Activated T-helper 1 cell treated with anti-CD3 and anti-CD28 coated beads, Interleukin-12 subunit alpha, Interleukin-12 subunit beta, Interleukin-2, Interleukin-4 antibody, amounts not matched to agents 30 ng/mL and 10 ng/mL and 1 ng/mL, durations not matched to agents 14 hours and 24 hours and 36 hours (primary cell): ENCODE measurements at regions not wholly inside any gene's neighbourhood (a gene's known extent, or its start where the extent isn't known, plus 50 kb on each side); places are given as distances from the start of the nearest gene placed in this dataset.
A peak's percentile ranks its signal among the peaks of the same experiment; 100 is the strongest.
"Not testable (repeated sequence)": the region's sequence is repeated elsewhere in the genome, so short reads cannot be mapped to it uniquely, and the experiment has no call there.

Source experiments
- DNase-seq: peaks from one replicate; pipeline ENCODE4 v3.0.0; 2021; ENCODE audit warnings: low spot score
- H3K27ac Mint-ChIP-seq: one replicate; pipeline ENCODE4 v1.8.0; 2021; ENCODE audit warnings: mild to moderate bottlenecking, mixed read lengths
- H3K27me3 Mint-ChIP-seq: one replicate; pipeline ENCODE4 v1.8.0; 2022; ENCODE audit warnings: mild to moderate bottlenecking, moderate library complexity, mixed read lengths; ENCODE audit not compliant: insufficient read depth
- H3K36me3 Mint-ChIP-seq: one replicate; pipeline ENCODE4 v1.8.0; 2021; ENCODE audit warnings: low read depth, mixed read lengths
- H3K4me1 Mint-ChIP-seq: one replicate; pipeline ENCODE4 v1.8.0; 2021; ENCODE audit warnings: low read depth, mixed read lengths
- H3K4me3 Mint-ChIP-seq: one replicate; pipeline ENCODE4 v1.8.0; 2021; ENCODE audit warnings: mild to moderate bottlenecking, moderate library complexity, mixed read lengths
- H3K9me3 Mint-ChIP-seq: one replicate; pipeline ENCODE4 v1.8.0; 2021; ENCODE audit warnings: mixed read lengths
- intact Hi-C: fragments of 100-400 bp; cut with micrococcal nuclease; formaldehyde crosslinking; loops from one replicate; pipeline ENCODE4 v1.15.1; 2024

DNA sequence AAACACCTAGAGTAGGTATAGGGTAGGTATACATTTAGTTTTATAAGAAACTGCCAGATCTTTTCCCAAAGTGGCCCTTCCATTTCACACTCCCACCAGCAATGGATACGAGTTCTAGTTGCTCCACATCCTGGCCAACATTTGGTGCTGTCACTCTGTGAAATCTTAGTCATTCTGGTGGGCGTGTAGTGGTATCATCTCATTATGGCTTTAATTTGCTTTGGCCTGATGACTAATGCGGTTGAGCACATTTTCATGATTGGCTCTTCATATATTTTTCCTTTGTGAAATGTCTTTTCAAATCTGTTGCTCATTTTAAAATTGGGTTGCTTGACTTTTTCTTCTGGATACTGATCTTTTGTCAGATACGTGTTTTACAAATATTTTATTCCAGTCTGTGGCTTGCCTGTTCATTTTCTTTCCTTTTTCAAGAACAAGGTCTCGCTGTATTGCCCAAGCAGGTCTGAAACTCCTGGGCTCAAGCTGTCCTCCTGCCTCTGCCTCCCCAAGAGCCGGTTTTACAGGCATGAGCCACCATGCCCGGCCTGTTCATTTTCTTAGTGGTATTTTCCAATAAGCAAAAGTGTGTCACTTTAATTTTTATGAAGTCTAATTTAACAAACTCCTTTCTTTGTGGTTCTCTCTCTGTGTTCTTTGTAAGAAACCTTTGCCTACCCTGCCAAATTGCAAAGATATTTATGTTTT lies 192.4 kb downstream of the SEC14L1 start:
- Mint-ChIP-seq H3K36me3 (peaks cover 7% of the 10 kb centered on the region), H3K27me3 (no peaks in the 10 kb centered on the region), H3K4me3 (peak overlapping the region; percentile 73), H3K27ac (peak overlapping the region; percentile 86), H3K4me1 (peaks cover 39% of the 10 kb centered on the region), H3K9me3 (peaks cover 14% of the 10 kb centered on the region)
- intact Hi-C loops = loop anchor here (1.0 to 10.0 kb wide), 9 partner anchors 9 to 679 kb away; no protein-coding TSS in a partner anchor
- DNase-seq = no peak

DNA sequence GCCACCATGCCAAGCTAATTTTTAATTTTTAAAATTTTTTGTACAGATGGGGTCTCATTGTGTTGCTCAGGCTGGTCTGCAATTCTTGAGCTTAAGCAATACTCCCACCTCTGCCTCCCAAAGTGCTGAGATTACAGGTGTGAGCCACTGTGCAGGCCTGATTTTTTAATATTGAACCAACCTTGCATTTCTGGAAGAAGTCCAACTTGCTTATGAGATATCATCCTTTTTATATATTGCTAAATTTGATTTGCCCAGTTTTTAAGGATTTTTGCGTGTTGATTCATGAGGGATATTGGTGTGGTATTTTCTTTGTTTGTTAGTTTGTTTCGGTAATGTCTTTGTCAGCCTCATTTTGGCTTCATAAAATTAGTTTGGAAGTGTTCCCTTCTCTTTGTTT lies 196.4 kb downstream of the SEC14L1 start:
- H3K4me1 Mint-ChIP-seq = peaks cover 34% of the 10 kb centered on the region
- intact Hi-C loops = loop anchor here (10.0 kb wide), 1 partner anchor 548 kb away; no protein-coding TSS in a partner anchor
- no peaks in the 10 kb centered on the region for H3K27me3 Mint-ChIP-seq
- no peak for DNase-seq
- H3K36me3 Mint-ChIP-seq = peaks cover 10% of the 10 kb centered on the region
- H3K27ac Mint-ChIP-seq = no peak overlapping the region
- H3K9me3 Mint-ChIP-seq = peaks cover 17% of the 10 kb centered on the region
- no peak overlapping the region for H3K4me3 Mint-ChIP-seq

DNA sequence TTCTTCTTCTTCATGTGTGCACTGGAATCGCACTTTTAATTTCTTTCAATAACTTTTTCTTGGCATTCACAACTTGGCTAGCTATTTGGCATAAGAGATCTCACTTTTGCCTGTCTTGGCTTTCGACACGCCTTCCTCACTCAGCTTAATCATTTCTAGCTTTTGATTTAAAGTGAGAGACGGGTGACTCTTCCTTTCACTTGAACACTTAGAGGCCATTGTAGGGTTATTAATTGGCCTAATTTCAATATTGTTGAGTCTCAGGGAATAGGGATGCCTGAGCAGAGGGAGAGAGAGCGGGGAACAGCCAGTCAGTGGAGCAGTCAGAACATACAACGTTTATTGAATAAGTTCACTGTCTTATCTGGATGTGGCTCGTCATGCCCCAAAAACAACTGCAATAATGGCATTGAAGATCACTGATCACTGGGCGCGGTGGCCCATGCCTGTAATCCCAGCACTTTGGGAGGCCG lies 200.3 kb downstream of the SEC14L1 start:
- no peak for DNase-seq
- no peak overlapping the region for H3K4me3 Mint-ChIP-seq
- peaks cover 15% of the 10 kb centered on the region for H3K36me3 Mint-ChIP-seq
- peaks cover 40% of the 10 kb centered on the region for H3K4me1 Mint-ChIP-seq
- H3K27me3 Mint-ChIP-seq = no peaks in the 10 kb centered on the region
- no peak overlapping the region for H3K27ac Mint-ChIP-seq
- peaks cover 19% of the 10 kb centered on the region for H3K9me3 Mint-ChIP-seq
- intact Hi-C loops = no loop called here

DNA sequence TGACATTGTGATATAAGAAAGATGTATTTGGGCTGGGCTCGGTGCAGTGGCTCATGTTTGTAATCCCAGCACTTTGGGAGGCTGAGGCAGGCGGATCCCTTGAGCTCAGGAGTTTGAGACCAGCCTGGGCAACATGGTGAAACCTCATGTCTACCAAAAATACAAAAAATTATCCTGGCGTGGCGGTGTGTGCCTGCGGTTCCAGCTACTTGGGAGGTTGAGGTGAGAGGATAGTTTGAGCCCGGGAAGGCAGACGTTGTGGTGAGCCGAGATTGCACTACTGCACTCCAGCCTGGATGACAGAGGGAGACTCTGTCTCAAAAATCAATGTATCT lies 201.9 kb downstream of the SEC14L1 start:
- not testable (repeated sequence) for H3K36me3 Mint-ChIP-seq, H3K27me3 Mint-ChIP-seq, DNase-seq
- Mint-ChIP-seq H3K27ac (peak overlapping the region; percentile 86), H3K4me1 (peaks cover 48% of the 10 kb centered on the region), H3K4me3 (peak overlapping the region; percentile 48), H3K9me3 (peaks cover 14% of the 10 kb centered on the region)
- intact Hi-C loops = loop anchor here (1.0 to 2.0 kb wide), 3 partner anchors 9 to 34 kb away; no protein-coding TSS in a partner anchor

DNA sequence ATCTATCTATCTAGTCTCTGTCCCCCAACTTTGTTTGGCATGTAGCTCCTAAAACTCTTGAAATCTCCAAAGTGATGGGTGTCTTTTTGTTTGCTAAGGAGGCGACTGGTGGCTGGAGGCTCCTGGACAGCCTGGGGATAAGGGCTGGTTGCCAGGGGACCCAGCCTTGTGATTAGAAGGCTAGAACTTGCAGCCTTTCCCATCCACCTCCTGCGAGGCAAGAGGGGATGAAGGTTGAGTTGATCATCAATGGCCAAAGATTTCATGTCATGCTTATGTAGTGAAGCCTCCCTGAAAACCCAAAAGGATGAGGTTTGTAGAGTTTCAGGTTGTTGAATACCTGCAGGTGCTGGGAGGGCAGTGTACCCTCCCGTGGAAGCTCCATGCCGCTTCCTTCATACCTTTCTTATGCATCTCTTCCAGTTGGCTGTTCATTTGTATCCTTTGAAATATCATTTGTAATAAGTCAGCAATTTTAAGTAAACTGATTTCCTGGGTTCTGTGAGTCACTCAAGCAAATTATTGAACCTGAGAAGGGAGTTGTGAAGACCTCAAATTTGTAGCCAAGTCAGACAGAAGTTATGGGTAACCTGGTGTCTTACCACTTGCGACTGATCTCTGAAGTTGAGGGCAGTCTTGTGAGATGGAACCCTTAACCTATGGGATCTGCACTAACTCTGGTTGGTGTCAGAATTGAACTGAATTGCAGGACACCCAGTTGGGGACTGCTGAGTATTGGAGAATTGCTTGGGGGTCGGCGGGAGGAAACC lies 202.4 kb downstream of the SEC14L1 start:
- peak overlapping the region; percentile 62 for H3K27ac Mint-ChIP-seq
- peaks cover 11% of the 10 kb centered on the region for H3K9me3 Mint-ChIP-seq
- no peak for DNase-seq
- H3K4me3 Mint-ChIP-seq = peak overlapping the region; percentile 43
- intact Hi-C loops = loop anchor here (2.0 kb wide), 2 partner anchors 14 to 34 kb away; no protein-coding TSS in a partner anchor
- no peaks in the 10 kb centered on the region for H3K27me3 Mint-ChIP-seq
- H3K36me3 Mint-ChIP-seq = peaks cover 8% of the 10 kb centered on the region
- H3K4me1 Mint-ChIP-seq = peaks cover 48% of the 10 kb centered on the region

DNA sequence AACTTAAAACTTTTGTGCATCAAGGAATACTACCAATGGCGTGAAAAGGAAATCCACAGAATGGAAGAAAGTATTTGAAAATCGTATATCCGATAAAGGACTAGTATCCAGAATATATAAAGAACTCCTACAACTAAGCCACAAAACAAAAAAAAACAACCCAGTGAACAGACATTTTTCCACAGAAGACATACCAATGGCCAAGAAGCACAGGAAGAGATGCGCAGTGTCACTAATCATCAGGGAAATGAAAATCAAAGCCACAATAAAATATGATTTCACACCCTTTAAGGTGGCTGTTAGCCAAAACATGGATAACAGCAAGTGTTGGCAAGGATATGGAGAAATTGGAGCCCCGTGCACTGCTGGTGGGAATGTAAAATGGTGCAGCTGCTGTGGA lies 203.3 kb downstream of the SEC14L1 start:
- peaks cover 6% of the 10 kb centered on the region for H3K36me3 Mint-ChIP-seq
- H3K27me3 Mint-ChIP-seq = no peaks in the 10 kb centered on the region
- intact Hi-C loops = no loop called here
- H3K9me3 Mint-ChIP-seq = peaks cover 9% of the 10 kb centered on the region
- peaks cover 44% of the 10 kb centered on the region for H3K4me1 Mint-ChIP-seq
- DNase-seq = no peak
- no peak overlapping the region for H3K27ac Mint-ChIP-seq
- H3K4me3 Mint-ChIP-seq = no peak overlapping the region

DNA sequence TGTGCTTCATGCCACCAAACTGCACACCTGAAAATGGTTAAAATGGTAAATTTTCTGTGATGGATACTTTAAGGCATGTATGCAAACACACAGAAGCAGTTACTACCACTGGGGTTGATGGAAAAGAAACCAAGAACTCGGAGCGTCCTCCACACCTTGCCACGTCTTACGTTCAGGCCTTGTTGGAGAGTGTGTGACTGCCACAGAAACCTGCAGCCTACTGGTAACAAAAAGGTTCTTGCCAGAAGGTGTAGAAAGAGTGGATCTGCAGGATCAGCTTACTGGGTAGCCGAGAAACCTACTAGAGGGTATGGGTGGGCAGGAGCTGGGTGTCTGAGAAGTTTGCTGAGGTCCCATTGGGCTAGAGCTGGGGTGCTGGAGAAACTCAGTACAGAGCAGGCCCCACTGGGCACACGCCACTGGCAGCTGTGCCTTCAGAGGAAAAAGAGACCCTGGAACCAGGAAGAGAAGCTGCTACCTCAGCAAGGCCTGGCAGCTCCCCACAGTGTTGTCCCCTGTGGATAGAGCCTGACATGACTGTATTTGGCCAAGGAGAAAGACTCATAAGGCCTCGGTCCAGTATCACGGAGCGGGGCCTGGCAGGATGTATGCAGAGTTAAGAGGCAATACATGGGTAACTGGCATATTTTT lies 204.6 kb downstream of the SEC14L1 start:
- H3K4me3 Mint-ChIP-seq = no peak overlapping the region
- H3K27me3 Mint-ChIP-seq = peaks cover under 1% of the 10 kb centered on the region
- peaks cover 45% of the 10 kb centered on the region for H3K4me1 Mint-ChIP-seq
- H3K36me3 Mint-ChIP-seq = peaks cover 6% of the 10 kb centered on the region
- H3K27ac Mint-ChIP-seq = no peak overlapping the region
- intact Hi-C loops = no loop called here
- DNase-seq = no peak
- H3K9me3 Mint-ChIP-seq = peaks cover 8% of the 10 kb centered on the region

DNA sequence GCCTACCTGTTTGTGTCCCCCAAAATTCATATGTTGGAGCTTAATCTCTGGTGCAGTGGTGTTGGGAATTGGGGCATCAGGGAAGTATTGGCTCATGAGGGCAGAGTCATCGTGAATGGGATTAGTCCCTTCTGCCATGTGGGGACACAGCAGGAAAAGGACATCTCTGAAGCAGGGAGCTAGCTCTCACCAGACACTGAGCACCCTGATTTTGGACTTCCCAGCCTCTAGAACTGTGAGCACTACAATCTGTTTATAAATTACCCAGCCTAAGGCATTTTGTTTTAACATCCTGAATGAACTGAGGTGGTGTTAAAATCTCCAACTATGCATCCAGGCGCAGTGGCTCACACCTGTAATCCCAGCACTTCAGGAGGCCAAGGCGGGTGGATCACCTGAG lies 206.0 kb downstream of the SEC14L1 start:
- peaks cover 4% of the 10 kb centered on the region for H3K36me3 Mint-ChIP-seq
- H3K27me3 Mint-ChIP-seq = peaks cover 1% of the 10 kb centered on the region
- no peak overlapping the region for H3K27ac Mint-ChIP-seq
- H3K4me1 Mint-ChIP-seq = peaks cover 50% of the 10 kb centered on the region
- no peak overlapping the region for H3K4me3 Mint-ChIP-seq
- peaks cover 8% of the 10 kb centered on the region for H3K9me3 Mint-ChIP-seq
- intact Hi-C loops = loop anchor here (2.0 kb wide), 1 partner anchor 14 kb away; no protein-coding TSS in a partner anchor
- DNase-seq = no peak

DNA sequence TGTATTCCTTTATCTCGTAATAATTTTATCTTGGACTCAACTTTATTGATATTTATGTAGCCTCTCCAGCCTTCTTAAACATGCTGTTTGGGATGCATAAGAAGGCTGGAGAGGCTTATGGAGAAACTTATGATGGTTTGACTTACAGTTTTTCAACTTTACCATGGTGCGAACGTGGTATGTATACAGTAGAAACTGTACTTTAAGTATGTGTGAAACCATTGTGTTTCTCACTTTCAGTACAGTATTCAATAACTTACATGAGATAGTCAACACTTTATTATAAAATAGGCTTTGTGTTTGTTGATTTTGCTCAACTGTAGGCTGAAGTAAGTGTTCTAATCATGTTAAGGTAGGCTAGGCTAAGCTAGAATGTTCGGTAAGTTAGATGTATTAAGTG lies 206.8 kb downstream of the SEC14L1 start:
- Mint-ChIP-seq H3K9me3 (peaks cover 8% of the 10 kb centered on the region), H3K27ac (no peak overlapping the region), H3K36me3 (peaks cover 4% of the 10 kb centered on the region), H3K27me3 (peaks cover 1% of the 10 kb centered on the region), H3K4me3 (no peak overlapping the region), H3K4me1 (peaks cover 45% of the 10 kb centered on the region)
- DNase-seq = no peak
- intact Hi-C loops = loop anchor here (2.0 kb wide), 1 partner anchor 15 kb away; no protein-coding TSS in a partner anchor

DNA sequence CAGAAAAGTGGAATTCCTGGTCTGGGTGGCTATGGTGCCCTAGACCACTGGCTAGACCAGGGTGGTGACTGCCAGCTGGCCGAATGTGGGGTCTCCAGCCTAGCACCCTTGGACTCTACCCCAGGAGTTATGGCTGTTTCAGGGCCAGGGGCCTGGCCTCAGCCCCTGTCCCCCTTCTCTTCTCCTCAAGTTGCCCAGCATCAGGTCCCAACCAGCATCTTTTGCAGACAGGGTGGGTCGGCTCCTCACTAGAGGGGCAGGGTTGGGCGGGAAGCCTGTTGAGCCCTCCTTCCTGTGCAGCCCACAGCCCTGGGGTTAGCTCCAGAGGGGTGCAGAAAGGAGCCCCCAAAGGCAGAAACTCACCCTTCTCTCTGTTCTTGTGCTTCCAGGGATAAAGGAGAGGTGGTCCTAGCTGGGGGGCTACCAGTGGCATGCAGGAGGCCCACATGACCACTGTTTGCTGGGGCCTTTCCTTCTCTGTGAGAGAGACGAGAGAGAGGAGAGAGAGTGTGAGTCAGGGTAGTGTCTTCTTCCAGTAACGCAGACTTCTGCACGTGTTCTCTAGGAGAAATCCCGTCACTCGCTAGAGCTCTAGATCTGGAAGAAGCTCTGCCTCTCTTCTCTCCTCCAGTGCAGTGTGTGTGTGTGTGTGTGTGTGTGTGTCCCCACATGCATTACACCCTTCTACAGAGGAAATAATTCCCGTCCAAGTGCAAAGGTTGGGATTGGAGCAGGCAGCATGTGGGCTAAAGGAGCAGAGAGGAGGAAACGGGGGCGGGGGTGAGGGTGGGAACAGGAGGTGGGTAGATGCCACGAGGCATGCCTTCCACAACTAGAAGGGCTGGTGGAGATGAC lies 209.4 kb downstream of the SEC14L1 start:
- H3K4me3 Mint-ChIP-seq = no peak overlapping the region
- no peak for DNase-seq
- peaks cover 1% of the 10 kb centered on the region for H3K27me3 Mint-ChIP-seq
- peaks cover 37% of the 10 kb centered on the region for H3K4me1 Mint-ChIP-seq
- intact Hi-C loops = no loop called here
- H3K36me3 Mint-ChIP-seq = no peaks in the 10 kb centered on the region
- no peak overlapping the region for H3K27ac Mint-ChIP-seq
- H3K9me3 Mint-ChIP-seq = no peaks in the 10 kb centered on the region

DNA sequence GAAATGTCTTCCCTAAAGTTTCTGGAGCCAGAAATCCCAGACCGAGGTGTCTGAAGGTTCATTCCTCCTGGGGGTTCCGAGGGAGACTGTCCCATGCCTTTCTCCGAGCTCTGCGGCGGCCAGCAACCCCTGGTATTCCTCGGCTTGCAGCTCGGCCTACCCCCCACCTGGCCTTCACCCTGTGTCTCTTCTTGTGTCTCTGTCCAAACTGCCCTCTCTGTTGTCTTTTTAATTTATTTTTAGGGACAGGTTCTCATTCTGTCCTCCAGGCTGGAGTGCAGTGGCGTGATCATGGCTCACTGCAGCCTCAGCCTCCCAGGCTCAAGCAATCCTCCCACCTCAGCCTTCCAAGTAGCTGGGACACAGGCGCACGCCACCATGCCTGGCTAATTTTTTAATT lies 211.7 kb downstream of the SEC14L1 start:
- no peak overlapping the region for H3K27ac Mint-ChIP-seq
- no peaks in the 10 kb centered on the region for H3K9me3 Mint-ChIP-seq
- DNase-seq = no peak
- H3K4me3 Mint-ChIP-seq = no peak overlapping the region
- H3K4me1 Mint-ChIP-seq = peaks cover 30% of the 10 kb centered on the region
- intact Hi-C loops = no loop called here
- peaks cover 4% of the 10 kb centered on the region for H3K27me3 Mint-ChIP-seq
- no peaks in the 10 kb centered on the region for H3K36me3 Mint-ChIP-seq

DNA sequence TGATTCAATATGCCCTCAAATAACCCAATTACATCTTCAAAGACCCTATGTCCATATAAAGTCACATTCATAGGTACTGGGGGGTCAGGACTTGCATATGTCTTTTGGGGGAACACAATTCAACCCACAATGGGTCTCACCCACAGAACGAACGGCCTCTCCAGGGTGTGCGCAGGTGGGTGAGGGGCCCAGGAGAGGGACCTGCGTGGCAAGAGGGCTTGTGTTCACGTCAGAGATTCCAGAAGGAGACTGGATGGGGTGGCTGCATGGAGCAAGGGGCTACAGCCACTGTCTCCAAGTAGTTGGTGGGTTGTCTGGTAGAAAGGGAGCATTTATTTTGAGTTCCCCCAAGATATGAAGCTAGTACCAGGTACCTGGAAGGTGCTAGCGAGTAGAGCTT lies 212.2 kb downstream of the SEC14L1 start:
- intact Hi-C loops = no loop called here
- Mint-ChIP-seq H3K27ac (no peak overlapping the region), H3K4me3 (no peak overlapping the region), H3K4me1 (peaks cover 30% of the 10 kb centered on the region), H3K9me3 (no peaks in the 10 kb centered on the region), H3K27me3 (peaks cover 9% of the 10 kb centered on the region), H3K36me3 (no peaks in the 10 kb centered on the region)
- DNase-seq = no peak
